ENCODE measurements at regions not wholly inside any gene's neighbourhood (a gene's known extent, or its start where the extent isn't known, plus 50 kb on each side); places are given as distances from the start of the nearest gene placed in this dataset.

GRCh38 chr4:188949596-188949995 lies 810.4 kb downstream of the TRIML1 start:
- H3K4me3 ChIP-seq (ENCODE audit: low read depth, low read length): no peak overlapping the region
- no peak for DNase-seq (ENCODE audit: low read depth)
- TF ChIP-seq CTCF (IDR thresholded peaks at IDR 0.05; ENCODE audit: insufficient read depth, low read depth, low read length, missing control alignments): no peak

GRCh38 chr4:188955066-188955465 lies 815.8 kb downstream of the TRIML1 start:
- no peak overlapping the region for H3K4me3 ChIP-seq (ENCODE audit: low read depth, low read length)
- no peak for TF ChIP-seq CTCF (IDR thresholded peaks at IDR 0.05; ENCODE audit: insufficient read depth, low read depth, low read length, missing control alignments)
- DNase-seq (ENCODE audit: low read depth): no peak

GRCh38 chr4:188956566-188956965 lies 817.3 kb downstream of the TRIML1 start:
- TF ChIP-seq CTCF (IDR thresholded peaks at IDR 0.05; ENCODE audit: insufficient read depth, low read depth, low read length, missing control alignments): no peak
- no peak overlapping the region for H3K4me3 ChIP-seq (ENCODE audit: low read depth, low read length)
- no peak for DNase-seq (ENCODE audit: low read depth)

GRCh38 chr4:188958346-188958745 lies 819.1 kb downstream of the TRIML1 start:
- DNase-seq (ENCODE audit: low read depth): no peak
- H3K4me3 ChIP-seq (ENCODE audit: low read depth, low read length): no peak overlapping the region
- no peak for TF ChIP-seq CTCF (IDR thresholded peaks at IDR 0.05; ENCODE audit: insufficient read depth, low read depth, low read length, missing control alignments)

GRCh38 chr4:188959424-188959823 lies 820.2 kb downstream of the TRIML1 start:
- H3K4me3 ChIP-seq (ENCODE audit: low read depth, low read length): no peak overlapping the region
- TF ChIP-seq CTCF (IDR thresholded peaks at IDR 0.05; ENCODE audit: insufficient read depth, low read depth, low read length, missing control alignments): no peak
- DNase-seq (ENCODE audit: low read depth): no peak

GRCh38 chr4:188960411-188961093 lies 821.3 kb downstream of the TRIML1 start:
- DNase-seq (ENCODE audit: low read depth): no peak
- H3K4me3 ChIP-seq (ENCODE audit: low read depth, low read length): no peak overlapping the region
- TF ChIP-seq CTCF (IDR thresholded peaks at IDR 0.05; ENCODE audit: insufficient read depth, low read depth, low read length, missing control alignments): no peak

GRCh38 chr4:188971125-188971524 lies 831.9 kb downstream of the TRIML1 start:
- no peak overlapping the region for H3K4me3 ChIP-seq (ENCODE audit: low read depth, low read length)
- no peak for DNase-seq (ENCODE audit: low read depth)

More at GRCh38 chr4:188971125-188971524, 831.9 kb downstream of the TRIML1 start:
- no peak for TF ChIP-seq CTCF (IDR thresholded peaks at IDR 0.05; ENCODE audit: insufficient read depth, low read depth, low read length, missing control alignments)
